HepG2 (cell line): ENCODE measurements at regions not wholly inside any gene's neighbourhood (a gene's known extent, or its start where the extent isn't known, plus 50 kb on each side); places are given as distances from the start of the nearest gene placed in this dataset.

Experiments used
- CTCF ChIP-seq: sonication (generic); formaldehyde crosslinking; IDR thresholded peaks from 2 replicates; pipeline ENCODE4 v1.5.0; 2020; ENCODE audit warnings: mild to moderate bottlenecking, missing genetic modification reagents, moderate library complexity
- POLR2G ChIP-seq: fragments of 200-400 bp; formaldehyde crosslinking; IDR thresholded peaks from 2 replicates; pipeline ENCODE4 v1.6.1; 2018; ENCODE audit warnings: mild to moderate bottlenecking, low read depth, low read length, moderate library complexity
- RNF219 ChIP-seq: sonication (generic); formaldehyde crosslinking; IDR thresholded peaks from 2 replicates; pipeline ENCODE4 v1.5.0; 2020; ENCODE audit warnings: mild to moderate bottlenecking, missing genetic modification reagents
- SETDB1 ChIP-seq: sonication (generic); formaldehyde crosslinking; IDR thresholded peaks from 2 replicates; pipeline ENCODE4 v1.5.1; 2020; ENCODE audit warnings: missing genetic modification reagents, mild to moderate bottlenecking, borderline replicate concordance
- ZHX2 ChIP-seq, 2 experiments: sonication (generic) in 1 of 2; formaldehyde crosslinking in 1 of 2; IDR thresholded peaks; 2 replicates each; pipeline versions ENCODE4 v1.6.1 to v1.9.0; 2014 to 2022; ENCODE audit warnings: antibody characterized with exemption in 1 of 2, borderline replicate concordance in 1 of 2, inconsistent platforms in 1 of 2, low read depth in 1 of 2, missing genetic modification reagents in 1 of 2
- ZNF256 ChIP-seq: sonication (generic); formaldehyde crosslinking; conservative IDR thresholded peaks from 2 replicates; pipeline ENCODE4 v1.4.0; 2020; ENCODE audit warnings: missing genetic modification reagents
- ZNF512 ChIP-seq: sonication (generic); formaldehyde crosslinking; IDR thresholded peaks from 2 replicates; pipeline ENCODE4 v1.4.0; 2020; ENCODE audit warnings: mild to moderate bottlenecking, missing genetic modification reagents
- ZSCAN25 ChIP-seq: sonication (generic); formaldehyde crosslinking; IDR thresholded peaks from 2 replicates; pipeline ENCODE4 v1.8.0; 2022; ENCODE audit warnings: mild to moderate bottlenecking, missing genetic modification reagents

GRCh38 chr16:86019446-86020047 is 120.6 kb downstream of the IRF8 start (continued):
- TF ChIP-seq ZNF256: no peak
- TF ChIP-seq ZHX2 (IDR thresholded peaks at IDR 0.05; ENCODE audit: low read depth): no peak
- no peak for TF ChIP-seq ZHX2 (CRISPR knock-in tag; IDR thresholded peaks at IDR 0.05; ENCODE audit: borderline replicate concordance)
- TF ChIP-seq CTCF: peak; percentile 38
- peak; percentile 86; the same call in 1 of the 2 replicates for TF ChIP-seq SETDB1 (CRISPR knock-in tag)
- no peak for TF ChIP-seq ZSCAN25 (CRISPR knock-in tag)
- no peak for TF ChIP-seq ZNF512 (CRISPR knock-in tag)
- TF ChIP-seq POLR2G: no peak
- TF ChIP-seq RNF219 (CRISPR knock-in tag): no peak
- TF ChIP-seq, all 625 proteins: peak for 3
